Loucy (cell line): ENCODE measurements at regions not wholly inside any gene's neighbourhood (a gene's known extent, or its start where the extent isn't known, plus 50 kb on each side); places are given as distances from the start of the nearest gene placed in this dataset.

Source experiments
- H2AFZ ChIP-seq: fragments of 200-600 bp; sonication (generic); 2 replicates; pipeline ENCODE4 v1.6.0; 2016; ENCODE audit warnings: antibody characterized with exemption, mild to moderate bottlenecking, low read length, moderate library complexity
- H3F3A ChIP-seq: fragments of 200-600 bp; 2 replicates; pipeline ENCODE4 v1.6.0; 2016; ENCODE audit warnings: antibody characterized with exemption, low read depth, mild to moderate bottlenecking
- H3K27me3 ChIP-seq: fragments of 200-600 bp; sonication (generic); 2 replicates; pipeline ENCODE4 v1.6.1; 2014; ENCODE audit warnings: low read length, mild to moderate bottlenecking; ENCODE audit not compliant: insufficient read depth, poor library complexity, severe bottlenecking
- H3K36me3 ChIP-seq: fragments of 200-600 bp; sonication (generic); 2 replicates; pipeline ENCODE4 v1.6.1; 2016; ENCODE audit warnings: low read length; ENCODE audit not compliant: insufficient read depth
- H3K4me1 ChIP-seq: fragments of 200-600 bp; sonication (generic); 2 replicates; pipeline ENCODE4 v1.5.1; 2014; ENCODE audit warnings: low read length, mild to moderate bottlenecking; ENCODE audit not compliant: insufficient read depth, poor library complexity, severe bottlenecking
- H3K4me2 ChIP-seq: fragments of 200-600 bp; sonication (generic); 2 replicates; pipeline ENCODE4 v1.6.0; 2014; ENCODE audit warnings: antibody characterized with exemption, low read length, low read depth, mild to moderate bottlenecking; ENCODE audit not compliant: poor library complexity, severe bottlenecking
- H3K4me3 ChIP-seq: fragments of 200-600 bp; sonication (generic); 2 replicates; pipeline ENCODE4 v1.5.1; 2014; ENCODE audit warnings: low read length, mild to moderate bottlenecking, mixed read lengths; ENCODE audit not compliant: poor library complexity, severe bottlenecking
- H3K79me2 ChIP-seq: fragments of 200-600 bp; sonication (generic); 2 replicates; pipeline ENCODE4 v1.6.1; 2014; ENCODE audit warnings: low read length; ENCODE audit not compliant: insufficient read depth
- H3K9ac ChIP-seq: fragments of 200-600 bp; sonication (generic); 2 replicates; pipeline ENCODE4 v1.6.0; 2014; ENCODE audit warnings: mild to moderate bottlenecking, low read depth, low read length, moderate library complexity; ENCODE audit not compliant: poor library complexity, severe bottlenecking
- H3K9me2 ChIP-seq: fragments of 200-600 bp; sonication (generic); replicated peaks from 2 replicates; pipeline ENCODE4 v1.6.1; 2016; ENCODE audit warnings: low read depth, low read length, mixed read lengths
- H3K9me3 ChIP-seq: fragments of 200-600 bp; sonication (generic); 2 replicates; pipeline ENCODE4 v1.6.1; 2014; ENCODE audit warnings: mild to moderate bottlenecking, antibody characterized with exemption, low read length, low read depth; ENCODE audit not compliant: insufficient read depth
- H4K20me1 ChIP-seq: fragments of 200-600 bp; sonication (generic); 2 replicates; pipeline ENCODE4 v1.6.0; 2014; ENCODE audit warnings: antibody characterized with exemption, low read length, mild to moderate bottlenecking; ENCODE audit not compliant: insufficient read depth, poor library complexity, severe bottlenecking
- EZH2phosphoT487 ChIP-seq: fragments of 200-600 bp; IDR thresholded peaks from 2 replicates; pipeline ENCODE4 v1.6.1; 2018; ENCODE audit warnings: antibody characterized with exemption, mild to moderate bottlenecking, moderate library complexity, borderline replicate concordance
- TF ChIP-seq, protein P1 (sequence below): fragments of 200-600 bp; sonication (generic); conservative IDR thresholded peaks from 2 replicates; pipeline ENCODE4 v1.5.1; 2014; ENCODE audit warnings: mild to moderate bottlenecking, antibody characterized with exemption, low read length

DNA sequence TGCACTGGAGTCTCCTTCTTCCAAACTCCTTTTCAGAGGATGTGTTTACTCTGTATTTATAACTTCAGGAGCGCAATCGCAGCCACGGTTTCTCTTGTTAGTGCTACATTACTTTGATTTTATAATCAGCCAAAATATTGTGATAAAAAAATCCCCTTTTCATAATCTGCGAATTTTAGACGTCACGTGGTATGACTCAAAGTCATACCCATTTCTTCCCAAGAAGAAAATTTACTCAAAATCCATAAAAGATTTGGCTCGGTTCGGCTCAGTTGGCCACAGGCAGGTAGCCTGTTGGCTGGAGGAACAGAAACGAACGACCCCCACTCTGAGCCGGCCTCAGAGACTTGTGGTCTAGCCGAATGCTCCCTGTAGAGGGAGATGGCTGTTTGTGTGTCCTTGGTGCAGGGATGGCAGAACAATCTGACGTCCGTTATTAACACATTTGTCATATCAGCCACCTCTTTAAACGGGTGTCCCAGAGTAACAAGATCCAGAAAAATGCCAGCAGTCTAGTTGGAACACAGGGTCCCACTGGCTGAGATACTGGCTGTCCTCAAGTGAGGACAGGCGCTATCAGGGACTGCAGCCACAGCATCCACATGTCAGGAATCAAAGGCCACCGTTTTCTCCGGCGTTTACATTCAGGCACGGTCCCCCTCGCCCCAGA lies 247.6 kb downstream of the DLL1 start:
- H4K20me1 ChIP-seq = no peaks in the 10 kb centered on the region
- H3K79me2 ChIP-seq = no peaks in the 10 kb centered on the region
- no peak overlapping the region for H3K4me2 ChIP-seq
- no peak overlapping the region for H3K9ac ChIP-seq
- no peaks in the 10 kb centered on the region for H3K27me3 ChIP-seq
- no peaks in the 10 kb centered on the region for H3K9me2 ChIP-seq
- H3K9me3 ChIP-seq = peaks cover 42% of the 10 kb centered on the region; the same call in 1 of the 2 replicates
- no peak overlapping the region for H3K4me3 ChIP-seq
- H3K36me3 ChIP-seq = no peaks in the 10 kb centered on the region
- no peaks in the 10 kb centered on the region for H3F3A ChIP-seq
- H3K4me1 ChIP-seq = no peaks in the 10 kb centered on the region
- H2AFZ ChIP-seq = no peak overlapping the region
- TF ChIP-seq, protein P1, sequence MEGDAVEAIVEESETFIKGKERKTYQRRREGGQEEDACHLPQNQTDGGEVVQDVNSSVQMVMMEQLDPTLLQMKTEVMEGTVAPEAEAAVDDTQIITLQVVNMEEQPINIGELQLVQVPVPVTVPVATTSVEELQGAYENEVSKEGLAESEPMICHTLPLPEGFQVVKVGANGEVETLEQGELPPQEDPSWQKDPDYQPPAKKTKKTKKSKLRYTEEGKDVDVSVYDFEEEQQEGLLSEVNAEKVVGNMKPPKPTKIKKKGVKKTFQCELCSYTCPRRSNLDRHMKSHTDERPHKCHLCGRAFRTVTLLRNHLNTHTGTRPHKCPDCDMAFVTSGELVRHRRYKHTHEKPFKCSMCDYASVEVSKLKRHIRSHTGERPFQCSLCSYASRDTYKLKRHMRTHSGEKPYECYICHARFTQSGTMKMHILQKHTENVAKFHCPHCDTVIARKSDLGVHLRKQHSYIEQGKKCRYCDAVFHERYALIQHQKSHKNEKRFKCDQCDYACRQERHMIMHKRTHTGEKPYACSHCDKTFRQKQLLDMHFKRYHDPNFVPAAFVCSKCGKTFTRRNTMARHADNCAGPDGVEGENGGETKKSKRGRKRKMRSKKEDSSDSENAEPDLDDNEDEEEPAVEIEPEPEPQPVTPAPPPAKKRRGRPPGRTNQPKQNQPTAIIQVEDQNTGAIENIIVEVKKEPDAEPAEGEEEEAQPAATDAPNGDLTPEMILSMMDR = no peak
- TF ChIP-seq EZH2phosphoT487 = no peak

DNA sequence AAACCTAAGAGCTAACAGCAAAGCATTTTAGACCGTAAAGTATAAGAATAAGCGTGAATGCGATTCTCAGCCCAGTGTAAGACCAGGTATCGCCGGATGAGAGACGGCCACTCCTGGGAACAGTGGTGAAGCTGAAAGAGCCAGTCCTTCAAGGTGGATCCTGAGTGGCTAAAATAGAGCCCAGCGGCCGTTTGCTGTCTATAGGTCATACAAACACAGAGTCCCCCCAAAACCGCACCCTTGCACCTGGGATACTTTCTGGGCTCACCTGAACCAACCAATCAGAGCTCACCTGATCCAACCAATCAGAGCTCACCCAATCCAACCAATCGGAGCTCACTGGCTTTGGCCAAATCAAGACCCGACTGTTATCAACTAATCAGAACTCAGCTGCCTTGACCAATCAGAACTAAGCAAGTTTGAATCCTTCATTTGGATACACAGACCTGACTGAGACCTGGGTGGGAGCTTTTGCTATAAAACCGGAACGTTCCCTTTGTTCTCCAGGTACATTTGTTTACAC lies 248.2 kb downstream of the DLL1 start:
- Histone ChIP-seq H3K27me3 (no peaks in the 10 kb centered on the region), H3K4me2 (no peak overlapping the region), H3K4me1 (no peaks in the 10 kb centered on the region), H3K9ac (no peak overlapping the region), H3K36me3 (no peaks in the 10 kb centered on the region), H3K79me2 (no peaks in the 10 kb centered on the region), H3K9me3 (peaks cover 45% of the 10 kb centered on the region; the same call in 1 of the 2 replicates), H3F3A (no peaks in the 10 kb centered on the region), H3K9me2 (no peaks in the 10 kb centered on the region), H3K4me3 (no peak overlapping the region), H2AFZ (no peak overlapping the region), H4K20me1 (no peaks in the 10 kb centered on the region)
- TF ChIP-seq, protein P1 = no peak
- no peak for TF ChIP-seq EZH2phosphoT487

DNA sequence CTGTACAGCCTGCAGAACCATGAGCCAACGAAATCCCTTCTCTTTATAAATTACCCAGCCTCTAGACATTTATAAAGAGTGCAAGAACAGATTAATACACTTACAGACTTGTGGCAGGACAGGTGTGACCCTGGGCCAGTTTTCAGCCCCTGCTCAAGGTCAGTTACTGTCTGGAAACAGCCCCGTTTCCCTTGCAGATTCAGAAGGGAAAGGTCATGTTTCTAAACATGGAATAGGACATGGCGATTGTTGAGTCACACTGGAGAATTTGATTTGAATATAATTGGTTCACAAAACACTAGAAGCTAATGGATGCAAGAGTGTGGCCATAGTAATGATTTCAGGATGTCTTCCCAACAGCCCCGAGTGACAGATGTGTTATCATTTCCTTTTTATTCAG lies 248.8 kb downstream of the DLL1 start:
- no peak overlapping the region for H3K4me2 ChIP-seq
- no peak overlapping the region for H3K9ac ChIP-seq
- H2AFZ ChIP-seq = no peak overlapping the region
- no peak overlapping the region for H3K4me3 ChIP-seq
- H4K20me1 ChIP-seq = no peaks in the 10 kb centered on the region
- peaks cover 49% of the 10 kb centered on the region; the same call in 1 of the 2 replicates for H3K9me3 ChIP-seq
- no peaks in the 10 kb centered on the region for H3K4me1 ChIP-seq
- H3K27me3 ChIP-seq = no peaks in the 10 kb centered on the region
- H3K36me3 ChIP-seq = no peaks in the 10 kb centered on the region
- TF ChIP-seq, protein P1 = no peak
- no peak for TF ChIP-seq EZH2phosphoT487
- H3K9me2 ChIP-seq = no peaks in the 10 kb centered on the region
- H3F3A ChIP-seq = no peaks in the 10 kb centered on the region
- H3K79me2 ChIP-seq = no peaks in the 10 kb centered on the region
